IPS-20b (cell line): ENCODE measurements at regions not wholly inside any gene's neighbourhood (a gene's known extent, or its start where the extent isn't known, plus 50 kb on each side); places are given as distances from the start of the nearest gene placed in this dataset.

Experiments used
- H3K27ac ChIP-seq: one replicate; pipeline ENCODE4 v1.5.1; 2013; ENCODE audit warnings: low read length
- H3K27me3 ChIP-seq: 2 replicates; pipeline ENCODE4 v1.6.1; 2013; ENCODE audit warnings: mild to moderate bottlenecking, low read length, inconsistent platforms; ENCODE audit not compliant: insufficient read depth
- H3K36me3 ChIP-seq: 2 replicates; pipeline ENCODE4 v1.6.1; 2013; ENCODE audit warnings: low read depth, mild to moderate bottlenecking, inconsistent platforms, low read length, moderate library complexity; ENCODE audit not compliant: insufficient read depth
- H3K4me1 ChIP-seq: 2 replicates; pipeline ENCODE4 v1.6.1; 2013; ENCODE audit warnings: mild to moderate bottlenecking, control low read depth, inconsistent platforms, low read length, moderate library complexity; ENCODE audit not compliant: insufficient read depth
- H3K4me3 ChIP-seq: 2 replicates; pipeline ENCODE4 v1.5.1; 2013; ENCODE audit warnings: mild to moderate bottlenecking, low read length, inconsistent platforms
- H3K9ac ChIP-seq: 2 replicates; pipeline ENCODE4 v1.6.1; 2013; ENCODE audit warnings: low read depth, mild to moderate bottlenecking, inconsistent platforms, low read length, moderate library complexity
- H3K9me3 ChIP-seq: 2 replicates; pipeline ENCODE4 v1.6.1; 2013; ENCODE audit warnings: mild to moderate bottlenecking, low read depth, low read length, inconsistent platforms; ENCODE audit not compliant: insufficient read depth

GRCh38 chr21:38878379-38879179 is 72.8 kb downstream of the ETS2 start:
- H3K36me3 ChIP-seq = no peaks in the 10 kb centered on the region
- H3K27me3 ChIP-seq = no peaks in the 10 kb centered on the region
- no peak overlapping the region for H3K27ac ChIP-seq
- H3K9ac ChIP-seq = no peak overlapping the region
- H3K4me1 ChIP-seq = no peaks in the 10 kb centered on the region
- H3K4me3 ChIP-seq = no peak overlapping the region
- H3K9me3 ChIP-seq = no peaks in the 10 kb centered on the region

DNA sequence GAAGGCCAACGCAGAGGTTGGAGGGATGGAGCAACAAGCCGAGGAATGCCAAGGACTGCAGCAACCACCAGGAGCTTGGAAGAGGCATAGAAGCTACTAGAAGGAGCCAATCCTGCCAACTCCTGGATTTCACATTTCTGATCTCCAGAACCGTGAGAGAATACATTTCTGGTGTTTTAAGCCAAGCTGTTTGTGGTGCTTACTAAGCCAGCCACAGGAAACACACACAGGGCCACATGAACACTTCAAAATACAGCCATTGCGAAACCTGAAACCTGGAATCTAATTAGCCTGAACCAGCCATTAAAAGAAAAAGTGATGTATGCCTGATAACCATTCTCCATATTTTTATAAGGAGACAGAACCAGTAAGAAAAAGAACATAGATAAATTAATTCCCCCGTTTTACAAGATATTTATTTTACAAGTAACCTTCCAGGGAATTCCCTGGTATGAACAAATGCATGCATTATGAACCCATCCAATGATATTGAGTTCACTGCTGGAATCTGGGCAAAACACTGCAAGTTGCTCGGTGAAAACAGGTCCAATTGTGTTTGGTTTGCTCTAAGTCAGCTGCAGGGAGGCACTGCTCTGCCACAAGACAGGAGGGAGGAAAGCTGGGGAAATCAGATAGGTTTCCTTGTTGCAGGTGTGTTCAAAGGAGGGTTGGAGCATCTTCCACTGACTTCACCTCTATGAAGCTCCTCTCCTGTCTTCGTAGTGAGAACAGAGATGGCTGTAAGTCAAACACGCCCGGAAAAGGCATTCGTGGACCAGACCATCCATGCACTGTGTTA is 70.2 kb downstream of the ETS2 start:
- Histone ChIP-seq H3K36me3 (no peaks in the 10 kb centered on the region), H3K4me1 (no peaks in the 10 kb centered on the region), H3K4me3 (no peak overlapping the region), H3K27me3 (no peaks in the 10 kb centered on the region), H3K27ac (no peak overlapping the region), H3K9ac (no peak overlapping the region), H3K9me3 (no peaks in the 10 kb centered on the region)
